Calu3 (cell line): ENCODE measurements at regions not wholly inside any gene's neighbourhood (a gene's known extent, or its start where the extent isn't known, plus 50 kb on each side); places are given as distances from the start of the nearest gene placed in this dataset.

Experiments
- BruUV-seq: library from RNA; stranded (reverse); fragments of 400-500 nt; replicated peaks from 2 replicates; lab custom pipeline; 2021; lab: Mats Ljungman, UMichigan
- CTCF ChIA-PET: fragments of 300-600 bp; sonication (Branson Sonifier 250); formaldehyde crosslinking; loops from one replicate; lab custom pipeline; 2022; ENCODE audit warnings: antibody characterized with exemption; lab: Charles Lee
- DNase-seq: peaks from one replicate; pipeline ENCODE4 v3.0.0; 2022
- H3K27ac Mint-ChIP-seq: one replicate; pipeline ENCODE4 v1.8.0; 2022; ENCODE audit warnings: mixed read lengths; ENCODE audit not compliant: unreplicated experiment
- H3K27me3 Mint-ChIP-seq: one replicate; pipeline ENCODE4 v1.8.0; 2022; ENCODE audit warnings: mixed read lengths; ENCODE audit not compliant: unreplicated experiment
- H3K36me3 Mint-ChIP-seq: one replicate; pipeline ENCODE4 v1.8.0; 2022; ENCODE audit warnings: mild to moderate bottlenecking, moderate library complexity, mixed read lengths; ENCODE audit not compliant: insufficient read depth, unreplicated experiment
- H3K4me1 Mint-ChIP-seq: one replicate; pipeline ENCODE4 v1.8.0; 2022; ENCODE audit warnings: mild to moderate bottlenecking, low read depth, mixed read lengths; ENCODE audit not compliant: unreplicated experiment
- H3K4me3 Mint-ChIP-seq: one replicate; pipeline ENCODE4 v1.8.0; 2022; ENCODE audit warnings: mild to moderate bottlenecking, low read depth, moderate library complexity, mixed read lengths; ENCODE audit not compliant: unreplicated experiment
- H3K9me3 Mint-ChIP-seq: one replicate; pipeline ENCODE4 v1.8.0; 2022; ENCODE audit warnings: low read depth, mixed read lengths; ENCODE audit not compliant: unreplicated experiment
- CTCF ChIP-seq: fragments of 200-600 bp; IDR thresholded peaks from one replicate; pipeline ENCODE4 v1.8.0; 2022; ENCODE audit warnings: antibody characterized with exemption; ENCODE audit not compliant: unreplicated experiment
- intact Hi-C: fragments of 100-400 bp; cut with micrococcal nuclease; formaldehyde crosslinking; loops from one replicate; pipeline ENCODE4 v1.10.0; 2022; ENCODE audit not compliant: unreplicated experiment

- Mint-ChIP-seq H3K4me1 (peaks cover 6% of the 10 kb centered on the region), H3K36me3 (peaks cover 4% of the 10 kb centered on the region), H3K27ac (no peak overlapping the region), H3K4me3 (no peak overlapping the region), H3K9me3 (peaks cover 4% of the 10 kb centered on the region), H3K27me3 (no peaks in the 10 kb centered on the region)
- BruUV-seq, result no TSS peak
- CTCF ChIA-PET, result interaction anchor here (0.7 to 1.4 kb wide), 2 partner anchors 11 to 13 kb away, joined by 3 read pairs; no protein-coding TSS in a partner anchor
- no peak for TF ChIP-seq CTCF
- no peak for DNase-seq
- intact Hi-C loops, result no loop called here
Observed at GRCh38 chr3:189496375-189497138, 134.6 kb upstream of the TP63 start.

- Mint-ChIP-seq H3K9me3 (peaks cover 2% of the 10 kb centered on the region), H3K4me1 (no peaks in the 10 kb centered on the region), H3K27ac (no peak overlapping the region), H3K36me3 (no peaks in the 10 kb centered on the region), H3K27me3 (no peaks in the 10 kb centered on the region), H3K4me3 (no peak overlapping the region)
- CTCF ChIA-PET, result no interaction called here
- TF ChIP-seq CTCF, result no peak
- no peak for DNase-seq
- no TSS peak for BruUV-seq
- intact Hi-C loops, result no loop called here
Observed at GRCh38 chr3:189498995-189499704, 132.0 kb upstream of the TP63 start.

GRCh38 chr3:189500299-189500698 is 130.9 kb upstream of the TP63 start:
- peaks cover 2% of the 10 kb centered on the region for H3K9me3 Mint-ChIP-seq
- BruUV-seq, result no TSS peak

More at GRCh38 chr3:189500299-189500698, 130.9 kb upstream of the TP63 start:
- Mint-ChIP-seq H3K27me3 (no peaks in the 10 kb centered on the region), H3K36me3 (no peaks in the 10 kb centered on the region), H3K27ac (no peak overlapping the region), H3K4me3 (no peak overlapping the region), H3K4me1 (no peaks in the 10 kb centered on the region)
- TF ChIP-seq CTCF, result no peak
- no peak for DNase-seq
- intact Hi-C loops, result no loop called here
- CTCF ChIA-PET, result interaction anchor here (0.6 kb wide), 1 partner anchor 75 kb away, joined by 3 read pairs; no protein-coding TSS in a partner anchor
